22Rv1 (cell line): ENCODE measurements at regions not wholly inside any gene's neighbourhood (a gene's known extent, or its start where the extent isn't known, plus 50 kb on each side); places are given as distances from the start of the nearest gene placed in this dataset.

Experiments
- H3K27ac ChIP-seq: fragments of 450-650 bp; 2 replicates; pipeline ENCODE4 v1.5.1; 2017
- ZFX ChIP-seq: fragments of 450-650 bp; IDR thresholded peaks from 2 replicates; pipeline ENCODE4 v1.6.1; 2017; ENCODE audit warnings: antibody characterized with exemption, borderline replicate concordance
- TF ChIP-seq, protein P1 (sequence below): fragments of 450-650 bp; IDR thresholded peaks from 2 replicates; pipeline ENCODE4 v1.5.1; 2017; ENCODE audit warnings: mild to moderate bottlenecking

DNA sequence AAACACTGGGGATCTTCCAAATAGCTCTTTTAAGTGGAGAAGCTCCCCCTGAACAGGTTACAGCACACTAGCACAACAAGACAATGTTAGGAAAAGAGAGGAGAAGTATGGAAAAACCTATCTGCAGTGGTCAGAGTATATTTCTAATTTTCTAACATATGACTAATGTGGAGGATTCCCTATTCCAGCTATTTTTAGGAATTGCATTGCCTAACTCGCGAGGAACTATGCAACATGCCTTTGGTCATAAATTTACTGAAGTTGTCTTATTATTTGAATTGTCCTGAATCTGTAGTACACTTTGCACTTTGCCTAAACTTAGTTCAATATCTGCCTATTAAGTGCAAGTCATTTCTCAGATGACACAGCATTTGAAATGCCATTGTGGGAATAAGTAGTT lies 381.4 kb downstream of the CCDC85A start:
- TF ChIP-seq, protein P1, sequence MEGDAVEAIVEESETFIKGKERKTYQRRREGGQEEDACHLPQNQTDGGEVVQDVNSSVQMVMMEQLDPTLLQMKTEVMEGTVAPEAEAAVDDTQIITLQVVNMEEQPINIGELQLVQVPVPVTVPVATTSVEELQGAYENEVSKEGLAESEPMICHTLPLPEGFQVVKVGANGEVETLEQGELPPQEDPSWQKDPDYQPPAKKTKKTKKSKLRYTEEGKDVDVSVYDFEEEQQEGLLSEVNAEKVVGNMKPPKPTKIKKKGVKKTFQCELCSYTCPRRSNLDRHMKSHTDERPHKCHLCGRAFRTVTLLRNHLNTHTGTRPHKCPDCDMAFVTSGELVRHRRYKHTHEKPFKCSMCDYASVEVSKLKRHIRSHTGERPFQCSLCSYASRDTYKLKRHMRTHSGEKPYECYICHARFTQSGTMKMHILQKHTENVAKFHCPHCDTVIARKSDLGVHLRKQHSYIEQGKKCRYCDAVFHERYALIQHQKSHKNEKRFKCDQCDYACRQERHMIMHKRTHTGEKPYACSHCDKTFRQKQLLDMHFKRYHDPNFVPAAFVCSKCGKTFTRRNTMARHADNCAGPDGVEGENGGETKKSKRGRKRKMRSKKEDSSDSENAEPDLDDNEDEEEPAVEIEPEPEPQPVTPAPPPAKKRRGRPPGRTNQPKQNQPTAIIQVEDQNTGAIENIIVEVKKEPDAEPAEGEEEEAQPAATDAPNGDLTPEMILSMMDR = no peak
- TF ChIP-seq ZFX = no peak
- no peak overlapping the region for H3K27ac ChIP-seq

DNA sequence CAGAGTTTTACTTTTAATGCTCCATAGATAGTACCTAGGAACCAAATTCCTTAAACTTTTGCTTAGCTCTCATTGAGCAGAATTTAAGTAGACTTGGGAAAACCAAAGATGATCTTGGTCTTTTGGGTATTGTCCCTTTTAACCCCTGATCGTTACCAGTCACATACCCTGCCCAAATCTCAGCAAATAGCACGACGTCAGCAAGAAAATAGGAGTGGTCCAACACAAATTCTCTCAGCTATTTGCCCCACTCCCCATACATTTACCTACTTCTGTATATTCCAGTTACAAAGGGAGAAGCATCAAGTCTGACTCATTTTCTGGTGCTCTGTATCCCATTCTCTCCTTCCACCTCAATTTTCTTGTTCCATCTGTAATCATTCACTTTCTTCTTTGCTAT lies 387.3 kb downstream of the CCDC85A start:
- H3K27ac ChIP-seq = no peak overlapping the region
- TF ChIP-seq, protein P1 = no peak
- no peak for TF ChIP-seq ZFX

DNA sequence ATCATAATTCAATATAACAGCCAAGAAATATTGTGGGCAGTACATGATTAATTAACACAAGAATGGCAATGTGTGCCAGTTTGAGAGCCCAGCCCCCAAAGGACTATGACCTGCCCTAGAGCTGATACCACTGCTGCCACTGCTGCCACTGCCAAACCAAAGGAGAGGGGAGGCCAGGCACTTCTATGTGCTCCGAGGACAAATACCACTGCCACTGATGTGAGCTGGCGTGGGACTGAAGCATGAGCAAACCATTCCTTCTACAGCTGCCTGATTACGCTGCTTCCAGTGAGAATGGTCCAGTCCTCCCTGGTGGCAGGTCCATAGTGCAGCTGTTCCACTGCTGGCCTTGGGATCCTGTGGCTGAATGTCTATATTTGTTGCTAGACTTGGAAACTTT lies 392.2 kb downstream of the CCDC85A start:
- TF ChIP-seq, protein P1 = no peak
- no peak for TF ChIP-seq ZFX
- H3K27ac ChIP-seq = no peak overlapping the region

DNA sequence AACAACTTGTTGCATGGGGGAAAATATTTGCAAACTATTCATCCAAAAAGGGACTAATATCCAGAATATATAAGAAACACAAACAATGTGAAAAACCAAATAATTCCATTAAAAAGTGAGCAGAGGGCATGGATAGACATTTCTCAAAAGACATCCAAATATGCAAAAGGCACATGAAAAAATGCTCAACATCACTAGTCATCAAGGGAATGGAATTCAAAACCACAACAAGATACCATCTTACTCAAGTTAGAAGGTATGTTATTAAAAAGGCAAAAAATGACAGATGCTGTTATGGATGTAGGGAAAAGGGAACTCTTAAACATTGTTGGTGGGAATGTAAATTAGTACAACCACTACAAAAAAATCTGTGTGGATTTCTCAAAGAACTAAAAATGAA lies 396.5 kb downstream of the CCDC85A start:
- H3K27ac ChIP-seq = no peak overlapping the region
- no peak for TF ChIP-seq ZFX
- TF ChIP-seq, protein P1 = no peak

DNA sequence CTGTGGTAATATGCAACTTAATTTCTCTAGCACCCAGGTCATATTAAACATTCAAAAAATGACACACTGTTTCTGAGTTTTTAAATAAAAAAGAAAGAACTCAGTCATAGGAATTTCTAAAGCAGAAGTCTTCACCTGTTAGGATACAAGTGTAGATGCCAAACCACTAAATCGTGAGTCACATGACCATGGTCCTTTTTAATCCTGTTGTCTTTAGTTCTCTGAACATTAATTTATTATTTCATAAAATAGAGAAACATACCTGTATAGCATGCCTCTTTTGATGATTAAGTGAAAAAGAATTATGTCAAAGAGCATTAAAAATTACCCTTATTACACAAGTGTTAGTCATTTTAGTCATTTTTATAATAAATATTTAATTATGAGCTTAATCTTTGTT lies 398.8 kb downstream of the CCDC85A start:
- TF ChIP-seq, protein P1 = no peak
- TF ChIP-seq ZFX = no peak
- H3K27ac ChIP-seq = no peak overlapping the region

DNA sequence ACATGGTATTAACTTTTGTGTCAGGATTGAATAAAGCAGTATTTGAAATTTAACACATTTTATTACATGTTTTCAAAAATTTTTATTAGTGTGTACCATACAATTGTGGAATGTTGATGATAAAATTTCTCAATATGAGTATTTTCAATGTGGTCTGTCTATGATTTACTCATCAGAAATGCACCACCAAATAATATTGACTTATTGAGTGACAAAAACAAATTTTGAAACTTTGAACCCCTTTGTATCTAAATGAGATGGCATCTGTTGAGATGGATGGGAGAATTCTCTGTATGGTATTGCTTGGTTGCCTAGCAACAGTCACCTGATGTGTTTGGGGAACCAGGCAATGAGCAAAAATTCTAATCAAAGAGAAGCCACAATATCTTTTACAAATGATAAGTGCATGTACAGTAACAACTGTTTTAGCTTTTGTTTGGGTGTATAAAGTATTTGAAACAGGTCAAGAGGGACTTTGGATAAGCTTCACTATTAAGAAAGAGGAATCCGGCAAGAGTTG lies 400.1 kb downstream of the CCDC85A start:
- TF ChIP-seq ZFX = no peak
- TF ChIP-seq, protein P1 = no peak
- no peak overlapping the region for H3K27ac ChIP-seq

DNA sequence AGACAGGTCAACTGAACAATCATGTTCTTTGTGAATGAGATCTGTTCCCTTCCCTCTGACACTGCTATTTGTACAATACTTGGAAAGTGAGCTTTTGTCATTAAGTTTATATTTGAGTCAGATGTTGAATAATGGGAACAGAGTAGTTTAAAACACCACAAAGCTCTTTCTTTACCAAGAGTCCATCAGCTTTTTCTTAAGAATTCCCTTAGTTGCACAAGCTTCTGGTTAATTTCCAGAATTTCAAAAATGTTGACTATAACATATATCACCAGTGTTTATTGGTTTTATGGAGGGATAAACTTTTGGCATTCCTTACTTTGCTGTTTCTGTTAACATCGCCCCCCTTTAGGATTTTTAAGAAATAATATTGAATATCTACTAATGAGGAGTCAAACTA lies 403.7 kb downstream of the CCDC85A start:
- H3K27ac ChIP-seq = no peak overlapping the region
- TF ChIP-seq, protein P1 = no peak
- no peak for TF ChIP-seq ZFX
